NCI-H1694 treated with DMSO at 0.1 percent for 48 hours (cell line): ENCODE measurements at regions not wholly inside any gene's neighbourhood (a gene's known extent, or its start where the extent isn't known, plus 50 kb on each side); places are given as distances from the start of the nearest gene placed in this dataset.
A peak's percentile ranks its signal among the peaks of the same experiment; 100 is the strongest.
"Not testable (repeated sequence)": the region's sequence is repeated elsewhere in the genome, so short reads cannot be mapped to it uniquely, and the experiment has no call there.

Source experiments
- DNase-seq: peaks from one replicate; lab custom pipeline; 2025; lab: John Stamatoyannopoulos, UW

GRCh38 chr15:59783774-59784520 is 94.8 kb upstream of the BNIP2 start:
- not testable (repeated sequence) for DNase-seq

GRCh38 chr15:59779110-59779509 is 90.0 kb upstream of the BNIP2 start:
- DNase-seq, result no peak

- no peak for DNase-seq
Measured at GRCh38 chr15:59764775-59765174, 75.7 kb upstream of the BNIP2 start.

- no peak for DNase-seq
Measured at GRCh38 chr15:59762558-59762957, 73.4 kb upstream of the BNIP2 start.

GRCh38 chr15:59760256-59760655 is 71.1 kb upstream of the BNIP2 start:
- DNase-seq, result not testable (repeated sequence)

- peak; percentile 0 for DNase-seq
Measured at GRCh38 chr15:59751552-59752413, 62.7 kb upstream of the BNIP2 start.

- no peak for DNase-seq
Measured at GRCh38 chr15:59746777-59747176, 57.7 kb upstream of the BNIP2 start.

GRCh38 chr15:59741274-59741906 is 52.3 kb upstream of the BNIP2 start:
- peak; percentile 41 for DNase-seq

GRCh38 chr15:59739557-59740186 is 50.6 kb upstream of the BNIP2 start:
- DNase-seq, result no peak
